AG09309 (cell line): ENCODE measurements at regions not wholly inside any gene's neighbourhood (a gene's known extent, or its start where the extent isn't known, plus 50 kb on each side); places are given as distances from the start of the nearest gene placed in this dataset.

ENCODE experiments used
- DNase-seq: peaks from one replicate; pipeline ENCODE4 v3.0.0-alpha.2; 2010; ENCODE audit warnings: low read depth
- H3K4me3 ChIP-seq: 2 replicates; pipeline ENCODE4 v1.5.1; 2011; ENCODE audit warnings: mild to moderate bottlenecking, low read depth, low read length, moderate library complexity; ENCODE audit not compliant: control insufficient read depth
- CTCF ChIP-seq: IDR thresholded peaks from 2 replicates; pipeline ENCODE4 v1.5.1; 2011; ENCODE audit warnings: mild to moderate bottlenecking, low read depth, low read length, inconsistent platforms; ENCODE audit not compliant: insufficient read depth, control insufficient read depth; ENCODE audit errors: missing control alignments

- TF ChIP-seq CTCF: no peak
- no peak for DNase-seq
- no peak overlapping the region for H3K4me3 ChIP-seq
These were observed 127.4 kb downstream of the MIAT start for GRCh38 chr22:26784772-26785171.

GRCh38 chr22:26785932-26786331 is 128.5 kb downstream of the MIAT start:
- TF ChIP-seq CTCF: no peak
- no peak overlapping the region for H3K4me3 ChIP-seq
- DNase-seq: no peak

GRCh38 chr22:26786398-26786797 is 129.0 kb downstream of the MIAT start:
- H3K4me3 ChIP-seq: no peak overlapping the region
- DNase-seq: no peak
- TF ChIP-seq CTCF: no peak

- TF ChIP-seq CTCF: no peak
- no peak overlapping the region for H3K4me3 ChIP-seq
- DNase-seq: no peak
These were observed 132.6 kb downstream of the MIAT start for GRCh38 chr22:26789951-26790350.

- H3K4me3 ChIP-seq: no peak overlapping the region
- TF ChIP-seq CTCF: no peak
- no peak for DNase-seq
These were observed 135.1 kb downstream of the MIAT start for GRCh38 chr22:26792522-26792921.

GRCh38 chr22:26796785-26797184 is 139.4 kb downstream of the MIAT start:
- no peak for DNase-seq
- no peak for TF ChIP-seq CTCF
- no peak overlapping the region for H3K4me3 ChIP-seq

GRCh38 chr22:26797910-26798309 is 140.5 kb downstream of the MIAT start:
- no peak overlapping the region for H3K4me3 ChIP-seq
- DNase-seq: no peak
- TF ChIP-seq CTCF: peak; percentile 9
